GM21723 (cell line): ENCODE measurements at regions not wholly inside any gene's neighbourhood (a gene's known extent, or its start where the extent isn't known, plus 50 kb on each side); places are given as distances from the start of the nearest gene placed in this dataset.
"Not testable (repeated sequence)": the region's sequence is repeated elsewhere in the genome, so short reads cannot be mapped to it uniquely, and the experiment has no call there.

Experiments
- ATAC-seq: cut with Tn5 transposase; IDR thresholded peaks from one replicate; pipeline ENCODE4 v1.9.1; 2021; ENCODE audit warnings: mild to moderate bottlenecking, moderate library complexity; ENCODE audit not compliant: unreplicated experiment

GRCh38 chr11:23134627-23135026 is 274.4 kb upstream of the CCDC179 start:
- no peak for ATAC-seq

GRCh38 chr11:23138761-23139160 is 278.5 kb upstream of the CCDC179 start:
- ATAC-seq, result no peak

GRCh38 chr11:23143022-23143421 is 282.7 kb upstream of the CCDC179 start:
- no peak for ATAC-seq

GRCh38 chr11:23151819-23152218 is 291.5 kb upstream of the CCDC179 start:
- no peak for ATAC-seq

GRCh38 chr11:23155503-23155902 is 295.2 kb upstream of the CCDC179 start:
- ATAC-seq, result no peak

GRCh38 chr11:23164022-23164421 is 303.7 kb upstream of the CCDC179 start:
- no peak for ATAC-seq

- ATAC-seq, result no peak
Measured at GRCh38 chr11:23166376-23166775, 306.1 kb upstream of the CCDC179 start.

GRCh38 chr11:23179609-23180008 is 319.3 kb upstream of the CCDC179 start:
- no peak for ATAC-seq

GRCh38 chr11:23181022-23181807 is 320.9 kb upstream of the CCDC179 start:
- ATAC-seq, result no peak

GRCh38 chr11:23192256-23192655 is 332.0 kb upstream of the CCDC179 start:
- no peak for ATAC-seq

GRCh38 chr11:23201936-23202522 is 341.8 kb upstream of the CCDC179 start:
- no peak for ATAC-seq

- ATAC-seq, result no peak
Measured at GRCh38 chr11:23202611-23203010, 342.3 kb upstream of the CCDC179 start.

- no peak for ATAC-seq
Measured at GRCh38 chr11:23205156-23205871, 345.0 kb upstream of the CCDC179 start.

GRCh38 chr11:23206741-23207336 is 346.6 kb upstream of the CCDC179 start:
- no peak for ATAC-seq

- no peak for ATAC-seq
Measured at GRCh38 chr11:23211221-23211620, 350.9 kb upstream of the CCDC179 start.

- ATAC-seq, result no peak
Measured at GRCh38 chr11:23212807-23213206, 352.5 kb upstream of the CCDC179 start.

- no peak for ATAC-seq
Measured at GRCh38 chr11:23217072-23217471, 356.8 kb upstream of the CCDC179 start.

GRCh38 chr11:23220086-23220485 is 359.8 kb upstream of the CCDC179 start:
- ATAC-seq, result not testable (repeated sequence)

GRCh38 chr11:23221366-23221765 is 361.1 kb upstream of the CCDC179 start:
- ATAC-seq, result no peak

GRCh38 chr11:23226331-23227077 is 366.2 kb upstream of the CCDC179 start:
- ATAC-seq, result no peak

GRCh38 chr11:23227078-23227445 is 366.8 kb upstream of the CCDC179 start:
- ATAC-seq, result no peak
